HG03139 (cell line): ENCODE measurements at regions not wholly inside any gene's neighbourhood (a gene's known extent, or its start where the extent isn't known, plus 50 kb on each side); places are given as distances from the start of the nearest gene placed in this dataset.

Experiments
- ATAC-seq: cut with Tn5 transposase; IDR thresholded peaks from one replicate; pipeline ENCODE4 v1.9.1; 2021; ENCODE audit not compliant: unreplicated experiment

DNA sequence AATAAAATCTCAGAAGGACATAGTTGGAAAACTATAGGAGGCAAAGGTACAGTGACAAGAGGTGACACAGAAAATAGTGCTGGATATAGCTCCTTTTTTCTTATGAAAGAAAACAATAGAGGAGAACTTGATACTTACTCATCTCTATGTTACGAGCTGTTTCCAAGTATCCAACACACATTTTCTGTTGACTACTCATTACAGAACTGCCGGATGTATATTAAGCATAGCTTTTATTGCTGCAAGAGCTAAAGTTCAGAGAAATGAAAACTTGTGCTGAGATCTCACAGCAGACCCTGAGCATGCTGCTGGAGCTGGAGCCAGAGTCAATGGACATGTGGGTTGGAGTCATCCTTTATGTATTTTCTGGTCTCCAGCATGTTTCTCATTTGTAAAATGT is 210.0 kb upstream of the NT5C1B start:
- no peak for ATAC-seq

DNA sequence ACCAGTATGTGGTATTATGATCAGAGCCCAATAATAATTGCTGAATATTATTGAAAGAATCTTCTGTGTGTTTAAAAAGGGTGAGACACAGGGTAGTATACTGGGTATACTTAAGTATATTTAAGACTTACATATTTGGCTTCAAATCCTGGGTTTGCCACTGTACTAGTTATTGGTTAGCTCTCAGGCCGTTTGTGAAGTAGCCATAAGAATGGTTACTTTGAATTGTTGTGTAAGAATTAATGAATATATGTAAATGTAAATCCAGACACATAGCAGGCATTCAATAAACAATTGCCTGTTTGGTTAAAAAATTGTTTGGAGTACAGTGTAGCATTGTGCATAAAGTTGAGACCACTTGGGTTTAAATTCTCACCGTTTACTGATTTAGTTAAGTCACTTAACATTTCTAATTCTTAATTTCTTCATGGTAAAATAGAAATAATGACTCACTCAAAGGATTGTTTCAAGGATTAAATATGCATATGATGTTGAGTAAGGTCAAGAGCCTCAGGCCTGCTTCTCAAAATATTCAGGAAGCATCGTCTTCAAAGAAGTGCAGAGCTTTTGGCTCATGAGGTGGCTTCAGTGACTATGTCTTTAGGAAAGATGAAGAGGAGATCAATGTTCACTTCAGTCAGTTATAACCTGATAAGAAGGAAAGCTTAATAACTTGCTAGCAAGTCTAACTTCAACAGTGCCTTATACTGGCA is 207.9 kb upstream of the NT5C1B start:
- ATAC-seq, result no peak

DNA sequence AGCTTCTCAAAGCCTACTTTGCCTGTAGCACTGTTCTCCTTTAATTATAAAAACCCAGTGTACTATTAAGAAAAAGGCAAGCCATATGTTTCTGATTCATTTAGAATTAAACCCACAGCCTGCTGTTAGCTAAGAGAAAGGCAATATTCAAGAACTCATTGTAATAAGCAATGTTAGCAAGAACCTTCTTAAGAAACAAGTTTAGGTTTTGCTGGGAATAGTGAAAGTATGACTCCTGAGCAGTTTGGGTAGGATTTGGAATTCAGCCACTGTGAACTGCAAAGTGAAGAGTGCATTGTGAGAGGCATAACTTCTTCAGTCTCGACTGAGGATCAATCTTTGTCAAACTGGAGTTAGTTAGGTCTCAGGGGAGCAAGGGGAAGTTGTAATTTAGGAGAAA is 206.5 kb upstream of the NT5C1B start:
- no peak for ATAC-seq

DNA sequence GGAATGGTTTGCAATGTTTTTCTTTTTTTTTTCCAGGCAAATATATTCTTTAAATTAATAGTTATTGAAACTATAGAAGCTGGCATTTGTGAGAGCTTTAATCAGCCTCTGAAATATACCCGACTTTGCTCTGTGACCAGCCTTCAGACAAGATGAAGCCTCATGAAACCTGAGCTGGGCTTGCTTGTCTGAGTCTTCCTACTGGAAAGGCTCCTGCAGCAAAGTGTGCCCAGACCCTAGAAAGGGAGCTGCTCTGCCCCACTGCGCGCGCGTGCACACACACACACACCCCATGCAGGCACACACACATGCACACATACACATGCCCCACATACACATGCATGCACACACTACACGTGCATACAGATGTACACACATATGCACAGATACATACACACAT is 203.3 kb upstream of the NT5C1B start:
- ATAC-seq, result no peak

DNA sequence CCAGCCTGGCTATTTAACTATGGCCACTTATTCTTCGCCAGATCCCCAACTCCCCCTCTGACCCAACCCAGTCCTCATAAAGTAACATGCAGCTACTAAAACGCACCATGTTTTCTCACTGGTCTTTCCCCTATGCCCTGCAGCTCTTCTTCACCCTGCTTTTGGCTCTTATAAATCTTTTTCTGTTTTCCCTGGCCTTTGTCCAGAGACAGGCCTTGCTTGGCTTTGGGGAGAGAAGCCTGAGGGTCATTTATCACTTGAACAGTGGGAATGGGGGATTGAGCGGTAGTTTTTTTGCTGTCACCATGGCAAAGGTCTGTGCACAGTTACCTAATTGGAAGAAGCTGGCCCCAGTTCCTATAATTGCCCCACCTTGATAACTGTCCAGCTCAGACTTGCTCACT is 202.9 kb upstream of the NT5C1B start:
- ATAC-seq, result no peak

DNA sequence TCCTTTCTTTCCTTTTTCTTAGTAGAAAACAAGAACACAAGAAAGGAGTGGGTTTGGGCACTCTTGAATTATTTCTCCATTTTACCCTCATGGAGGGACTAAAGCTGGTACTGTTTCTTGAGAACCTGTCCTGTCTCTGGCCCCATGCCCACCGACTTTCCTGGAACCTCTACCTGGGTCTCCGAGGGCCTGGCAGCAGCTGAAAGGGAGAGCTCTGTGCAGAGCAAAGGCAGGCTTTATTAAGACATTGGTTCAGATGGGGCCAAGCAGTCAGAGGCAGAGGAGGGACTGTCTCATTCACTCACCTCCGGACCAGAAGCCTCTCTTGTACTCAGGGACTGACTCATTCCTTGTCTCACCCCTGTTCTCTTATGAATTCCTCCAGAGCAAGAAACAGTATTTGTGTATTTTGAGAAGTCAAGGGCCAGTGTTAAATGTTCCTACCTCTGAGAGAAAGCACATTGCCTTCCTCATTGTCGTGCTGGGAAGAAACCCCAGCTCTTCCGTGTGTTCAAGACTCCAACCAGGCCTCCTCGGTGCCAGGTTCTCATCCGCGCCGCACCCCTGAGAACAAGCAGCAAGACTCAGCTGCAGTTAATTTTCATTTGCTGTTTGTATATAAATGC is 201.9 kb upstream of the NT5C1B start:
- ATAC-seq, result no peak

DNA sequence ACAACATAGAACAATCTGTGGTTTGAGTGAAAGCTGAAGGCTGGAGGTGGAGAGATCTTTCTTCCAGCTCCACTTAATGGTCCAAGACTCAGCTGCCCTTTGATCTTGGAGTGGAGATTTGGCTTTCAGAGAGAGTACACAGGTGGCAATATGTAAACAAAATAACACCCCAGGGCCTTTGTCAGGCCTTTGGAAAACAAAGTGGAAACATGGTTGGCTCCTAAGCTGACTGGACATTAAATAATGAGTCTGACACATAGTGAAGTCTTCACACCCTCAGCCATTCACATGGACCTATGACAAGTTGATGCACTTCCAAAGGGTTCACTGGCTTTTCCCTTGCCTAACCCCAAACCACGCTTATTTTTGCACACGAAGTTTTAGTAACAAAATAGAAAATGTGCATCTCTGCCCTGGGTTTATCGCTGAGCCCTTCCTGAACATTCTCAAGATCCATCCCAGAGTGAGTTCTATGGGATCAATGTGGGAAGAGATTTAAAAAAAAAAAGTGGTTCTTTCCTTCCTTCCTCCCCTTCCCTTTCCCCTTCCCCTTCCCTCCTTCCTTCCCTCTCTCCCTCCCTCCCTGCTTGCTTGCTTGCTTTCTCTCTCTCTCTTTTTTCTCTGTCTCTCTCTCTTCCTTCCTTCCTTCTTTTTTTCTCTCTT is 201.3 kb upstream of the NT5C1B start:
- ATAC-seq, result no peak

DNA sequence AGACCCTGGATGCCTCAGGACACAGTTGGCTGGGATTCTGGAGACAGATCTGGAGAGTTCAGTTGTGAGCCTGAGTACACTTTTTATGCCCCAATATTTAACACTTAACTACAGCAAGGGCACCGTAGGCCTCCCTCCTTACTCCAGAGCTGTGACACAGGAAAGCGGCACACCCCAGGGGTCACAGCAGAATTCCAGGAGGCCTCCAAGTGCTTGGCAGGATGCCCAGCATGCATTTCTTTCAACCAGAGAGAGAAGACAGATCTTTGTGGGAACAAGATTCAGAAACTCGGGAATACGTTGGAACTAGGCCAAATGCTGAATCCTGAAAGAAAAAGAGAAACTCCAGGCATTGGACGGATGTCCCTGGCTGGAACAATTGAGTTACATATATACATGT is 199.2 kb upstream of the NT5C1B start:
- ATAC-seq, result no peak

DNA sequence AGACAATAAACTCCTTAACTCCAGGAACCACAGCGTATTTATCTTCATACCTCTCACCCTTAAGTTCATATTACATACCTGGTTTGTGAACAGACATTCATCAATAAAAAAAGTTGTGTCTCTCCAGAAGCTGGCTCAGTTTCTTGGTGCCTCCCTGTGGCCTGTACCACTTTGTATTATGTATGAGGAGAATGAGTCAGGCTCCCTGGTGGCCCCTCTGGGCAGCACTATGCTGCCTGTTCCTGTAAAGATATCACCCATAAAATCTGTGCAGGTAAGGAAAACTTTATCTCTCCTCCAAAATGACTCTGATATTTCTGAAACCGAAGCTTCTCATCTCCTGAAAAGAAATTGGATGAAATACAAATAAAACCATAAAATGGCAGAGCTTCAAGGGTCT is 198.4 kb upstream of the NT5C1B start:
- no peak for ATAC-seq

DNA sequence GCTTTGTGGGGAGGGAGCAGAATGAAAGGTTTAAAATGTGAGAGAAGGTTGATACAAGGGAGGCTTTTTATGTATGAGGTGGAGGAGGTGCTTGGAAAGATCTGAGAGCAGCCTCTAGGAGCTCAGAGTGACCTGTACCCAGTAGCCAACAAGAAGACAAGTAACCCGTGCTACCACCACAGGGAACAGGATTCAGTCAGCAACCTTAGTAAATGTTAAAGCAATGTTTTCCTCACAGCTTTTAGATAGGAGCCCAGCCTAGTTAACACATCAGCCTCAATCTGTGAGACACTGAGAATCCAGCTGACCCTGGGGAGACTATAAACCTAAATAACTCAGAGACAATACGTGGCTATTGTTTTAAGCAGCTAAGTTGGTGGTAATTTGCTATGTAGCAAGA is 194.9 kb upstream of the NT5C1B start:
- no peak for ATAC-seq

DNA sequence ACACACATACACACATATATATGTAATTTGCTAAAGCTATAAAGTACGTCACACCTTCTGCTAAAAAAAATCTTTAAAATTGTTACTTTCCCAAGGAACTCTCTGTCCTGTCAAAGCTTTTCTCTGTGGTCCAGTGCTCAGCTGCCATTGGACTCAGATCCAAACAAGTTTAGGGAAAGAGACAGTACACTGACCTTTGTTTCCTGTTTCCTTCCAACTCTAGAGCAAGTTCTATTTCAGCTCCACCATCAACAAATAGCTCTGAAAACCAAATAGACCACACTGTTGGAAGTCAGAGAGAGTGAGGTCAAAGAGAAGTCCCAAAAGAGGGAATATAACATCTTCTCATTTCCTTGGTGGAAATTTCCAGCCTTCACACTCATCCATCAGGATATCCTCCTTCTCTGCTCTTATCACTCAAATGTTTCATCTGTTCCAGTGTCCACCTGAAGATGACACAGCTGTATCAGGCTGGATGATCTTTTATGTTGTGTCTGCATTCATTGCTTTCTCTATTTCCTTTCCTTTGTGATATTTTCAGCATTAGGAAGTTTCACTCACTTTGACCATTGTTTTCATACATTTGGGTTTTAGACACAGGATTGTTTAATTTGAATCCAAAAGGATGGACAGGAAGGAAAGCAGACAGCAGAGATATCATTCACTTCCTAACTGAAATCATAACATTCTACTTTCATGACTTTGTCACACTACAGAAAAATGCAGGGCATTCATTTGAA is 192.3 kb upstream of the NT5C1B start:
- ATAC-seq, result no peak

DNA sequence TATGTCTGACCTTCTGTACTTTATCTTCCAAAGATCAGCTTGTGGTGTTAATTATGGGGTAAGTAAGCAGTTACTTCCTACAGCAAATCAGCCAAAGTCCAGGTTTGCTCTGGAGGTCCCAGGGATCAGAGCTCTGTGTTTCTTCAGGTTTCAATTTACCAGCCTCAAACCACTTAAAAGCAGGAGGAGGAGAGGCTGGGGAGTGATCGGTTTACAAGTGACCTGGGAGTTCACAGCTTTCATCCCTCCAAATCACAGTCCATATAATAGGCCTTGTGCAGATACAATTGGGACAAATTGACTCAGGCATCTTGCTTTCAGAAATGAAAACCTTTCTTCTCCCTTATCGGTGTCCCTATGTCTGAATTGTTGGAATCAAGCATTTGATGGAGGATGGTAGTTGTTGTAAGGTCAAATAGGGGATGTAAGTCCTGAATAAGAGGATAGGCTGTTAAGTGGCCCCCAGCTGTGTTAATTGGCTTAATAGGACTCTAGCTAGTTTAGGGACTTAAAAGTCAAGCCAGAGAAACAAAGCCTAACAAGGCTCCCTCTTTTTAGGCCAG is 188.0 kb upstream of the NT5C1B start:
- no peak for ATAC-seq

DNA sequence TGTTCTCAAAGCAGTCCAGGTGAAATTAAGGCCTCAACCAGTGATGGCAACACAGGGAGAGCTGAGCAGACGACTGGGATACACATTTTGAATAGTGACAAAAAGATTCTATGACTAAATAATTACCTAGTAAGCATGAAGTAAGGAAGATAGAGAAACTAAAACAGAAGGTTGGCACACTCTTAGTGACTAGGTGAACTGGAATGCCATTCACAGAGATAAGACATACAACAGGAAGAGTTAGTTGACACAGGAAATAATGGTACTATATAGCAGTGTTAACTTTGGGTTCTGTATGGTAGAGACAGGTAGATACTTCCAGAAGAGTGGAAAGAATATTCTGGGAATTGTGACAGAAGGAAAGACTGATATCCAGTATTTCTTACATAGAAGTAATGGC is 181.8 kb upstream of the NT5C1B start:
- ATAC-seq, result no peak

DNA sequence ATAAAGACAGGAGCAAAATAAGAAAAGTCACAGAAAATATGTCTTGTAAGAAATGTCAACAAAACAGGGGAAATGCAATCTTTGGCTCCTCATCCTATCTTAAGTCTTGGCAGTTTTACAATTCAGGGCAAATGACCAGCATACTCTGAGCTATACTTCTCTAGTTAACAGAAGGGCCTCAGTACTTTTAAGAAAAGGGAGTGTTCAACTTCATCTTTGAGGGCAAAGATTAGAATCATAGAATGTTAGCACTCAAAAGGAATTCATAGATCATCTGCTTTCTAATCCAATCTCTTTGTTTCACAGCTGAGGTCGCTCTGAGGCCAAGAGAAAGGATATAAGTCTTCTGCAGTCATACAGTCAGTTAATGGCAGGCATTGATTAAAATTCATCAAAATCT is 174.0 kb upstream of the NT5C1B start:
- ATAC-seq, result no peak

DNA sequence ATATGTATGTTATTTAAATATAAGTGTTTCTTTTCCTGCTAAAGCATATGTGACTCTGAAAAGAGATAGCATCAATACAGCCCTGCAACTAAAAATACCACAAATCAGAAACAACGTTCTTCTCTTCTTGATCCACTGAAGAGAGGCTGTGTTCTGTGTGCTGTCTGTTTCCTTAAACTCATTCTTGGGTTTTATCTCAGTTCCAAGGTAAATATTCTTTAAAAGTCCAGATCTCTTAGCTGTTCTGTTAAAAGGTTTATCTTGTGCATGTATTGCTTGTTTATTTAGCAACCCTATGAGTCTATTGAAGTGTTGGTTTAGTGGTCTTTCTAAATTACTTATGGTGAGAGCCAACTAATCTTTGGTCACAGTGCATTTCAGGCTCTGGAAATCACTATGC is 173.3 kb upstream of the NT5C1B start:
- ATAC-seq, result no peak

DNA sequence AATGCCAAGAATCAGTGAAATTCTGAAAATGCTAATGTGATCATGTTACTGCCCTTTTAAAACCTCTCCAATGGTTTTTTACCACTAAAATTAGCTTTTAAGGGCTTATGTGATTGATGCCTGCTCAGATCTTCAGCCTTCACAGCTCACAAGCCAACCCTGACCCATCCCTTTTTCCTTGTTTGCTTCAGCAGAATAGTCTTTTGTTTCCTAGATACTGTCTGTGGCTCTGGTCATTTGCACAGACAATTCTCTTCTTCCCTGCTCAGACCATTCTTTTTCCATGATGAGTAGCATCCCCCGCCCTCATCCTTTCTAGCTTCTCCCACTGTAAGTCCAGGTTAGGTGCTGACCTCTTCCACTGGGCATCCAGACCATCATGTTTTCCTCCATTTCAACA is 164.9 kb upstream of the NT5C1B start:
- no peak for ATAC-seq

DNA sequence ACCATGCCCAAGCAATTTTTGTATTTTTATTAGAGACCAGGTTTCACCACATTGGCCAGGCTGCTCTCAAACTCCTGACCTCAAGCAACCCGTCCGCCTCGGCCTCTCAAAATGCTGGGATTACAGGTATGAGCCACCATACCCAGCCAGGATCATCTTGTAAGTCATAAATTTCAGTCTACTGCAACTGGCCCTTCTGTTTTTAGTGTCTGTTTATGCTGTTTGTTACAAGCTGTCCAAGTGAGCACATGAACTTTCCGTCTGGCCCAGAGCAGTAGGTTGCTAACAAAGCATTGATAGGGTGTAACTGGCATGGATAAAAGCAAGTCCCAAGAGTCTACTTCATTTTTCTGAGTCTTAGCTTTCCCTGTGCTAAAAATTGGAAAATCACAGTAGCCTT is 164.4 kb upstream of the NT5C1B start:
- no peak for ATAC-seq

DNA sequence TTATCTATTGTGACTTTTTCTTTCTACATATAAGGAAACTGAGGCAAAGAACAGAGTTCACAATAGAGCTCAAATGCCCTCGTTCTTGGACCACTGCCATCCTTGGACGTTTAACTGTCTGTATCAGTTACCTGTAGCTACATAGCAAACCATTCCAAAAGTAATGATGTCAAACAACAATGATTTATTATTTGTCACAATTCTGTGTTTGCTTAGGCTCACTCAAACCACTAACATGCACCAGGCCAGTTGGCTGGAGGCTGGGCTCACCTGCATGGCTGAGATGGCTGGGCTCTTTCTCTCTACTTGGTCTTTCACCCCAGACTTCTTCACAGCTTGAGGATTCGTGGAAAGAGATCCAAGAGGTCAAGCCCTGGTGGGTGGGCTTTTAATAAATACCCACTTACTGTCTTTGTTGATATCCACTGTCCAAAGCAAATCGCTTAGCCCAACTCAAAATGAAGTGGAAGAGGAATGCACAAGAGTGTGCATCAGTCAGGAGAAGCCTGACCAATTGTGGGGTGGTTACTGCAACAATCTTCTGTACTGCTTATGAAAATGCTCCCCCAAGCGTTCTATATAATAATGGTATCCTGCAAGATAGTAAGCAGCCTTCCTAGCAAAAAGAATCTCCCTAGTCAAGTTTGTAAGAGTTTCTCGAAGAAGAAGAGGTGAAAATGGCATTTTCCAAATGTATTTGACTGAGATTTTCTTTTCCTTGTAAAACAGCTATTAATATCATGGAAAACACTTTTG is 163.5 kb upstream of the NT5C1B start:
- ATAC-seq, result no peak

DNA sequence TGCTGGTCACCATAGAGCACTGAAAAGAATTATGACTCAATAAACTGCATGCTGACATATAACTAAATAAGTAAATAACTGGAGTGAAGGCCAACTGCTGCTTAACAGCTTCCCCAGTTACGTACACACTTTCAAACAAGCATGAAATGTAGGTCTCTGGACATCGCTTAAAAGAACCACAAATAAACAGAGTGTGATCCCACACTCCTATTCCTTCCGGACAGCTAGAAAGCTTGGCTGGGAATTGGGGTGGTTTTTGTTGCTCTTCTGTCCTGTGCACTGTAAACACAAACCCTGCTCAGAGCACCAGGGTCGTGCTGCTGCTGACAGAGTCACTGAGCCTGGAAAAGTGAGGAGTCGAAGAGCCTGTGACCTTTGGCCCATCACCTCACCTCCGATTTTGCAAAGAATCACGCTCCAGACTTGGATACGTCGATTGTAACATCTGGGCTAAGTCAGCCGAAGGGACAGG is 162.7 kb upstream of the NT5C1B start:
- no peak for ATAC-seq

DNA sequence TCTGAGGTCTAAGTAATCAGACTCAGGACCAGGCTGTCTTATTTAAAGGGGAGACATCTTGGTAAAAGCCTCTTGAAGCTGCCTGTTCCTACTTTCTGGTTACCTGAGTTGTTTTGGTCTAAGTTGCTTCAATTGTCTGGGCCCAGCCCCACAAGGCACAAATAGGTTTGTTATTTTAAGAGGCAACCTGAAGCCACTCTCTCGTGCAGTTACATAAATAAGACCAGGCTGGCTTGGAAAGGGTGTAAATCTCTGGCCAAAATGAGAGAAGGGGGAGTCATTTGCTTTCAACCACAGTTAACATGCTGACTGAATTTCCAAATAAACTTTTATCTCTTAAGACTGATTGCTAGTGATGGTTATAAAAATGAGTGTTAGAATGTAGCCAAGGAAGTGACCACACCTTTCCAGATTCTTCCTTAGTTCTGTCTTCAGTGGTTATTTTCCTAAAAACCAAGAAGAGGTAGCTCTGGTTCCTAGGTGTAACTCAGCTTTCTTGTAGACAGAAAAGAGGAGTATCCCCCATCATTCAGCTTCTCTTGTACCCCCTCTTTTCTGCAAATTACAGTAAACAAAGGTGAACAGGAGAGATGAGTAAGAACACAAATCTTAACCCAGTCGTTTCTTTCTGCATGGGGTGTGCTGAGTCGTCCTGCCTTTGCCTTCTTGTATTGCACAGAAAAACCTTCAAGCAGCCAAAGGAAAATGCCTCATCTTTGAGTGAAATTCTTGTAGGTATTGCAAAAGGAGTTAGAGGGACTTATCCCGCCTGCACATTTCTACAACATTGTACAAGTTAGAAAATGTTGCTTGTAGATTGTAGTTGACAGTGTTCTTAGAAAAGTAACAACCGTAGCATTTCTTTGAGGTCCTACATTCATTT is 161.5 kb upstream of the NT5C1B start:
- no peak for ATAC-seq
